ENCODE measurements at regions not wholly inside any gene's neighbourhood (a gene's known extent, or its start where the extent isn't known, plus 50 kb on each side); places are given as distances from the start of the nearest gene placed in this dataset.

DNA sequence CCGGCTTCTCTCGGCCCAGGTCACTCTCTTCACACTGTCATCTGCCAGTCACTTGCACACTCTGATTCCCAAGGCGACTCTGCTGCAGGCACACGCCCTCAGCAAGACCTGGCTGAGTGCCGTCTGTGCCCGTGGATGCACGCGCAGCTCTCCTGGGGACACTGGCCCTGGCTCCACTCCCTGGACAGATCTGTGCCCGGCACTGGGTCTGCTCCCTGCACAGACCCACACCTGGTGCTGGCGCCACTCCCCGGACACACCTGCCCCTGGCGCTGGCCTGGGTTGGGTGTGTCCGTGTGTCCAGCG, 133.2 kb downstream of the DNAJB6 start:
- no peak for DNase-seq

More for the DNA sequence above, 133.2 kb downstream of the DNAJB6 start:
- H4K5ac ChIP-seq (ENCODE audit: insufficient read length, low read depth, low read length): no peak overlapping the region
- H3K4me1 ChIP-seq (ENCODE audit: insufficient read depth, low read length): no peaks in the 10 kb centered on the region
- no peak overlapping the region for H2BK120ac ChIP-seq (ENCODE audit: low read depth, low read length, poor library complexity, severe bottlenecking)
- peaks cover 72% of the 10 kb centered on the region for H3K27me3 Mint-ChIP-seq (ENCODE audit: low read depth)
- peaks cover 4 to 24% (median 15%) of the 10 kb centered on the region in 3 experiments; a peak in 6 of 7 replicates for H3K36me3 Mint-ChIP-seq (ENCODE audit: insufficient read depth in 1 of 3, low read depth in 3 of 3)
- no peak overlapping the region for H2AFZ ChIP-seq (ENCODE audit: low read length)
- peaks cover 6% of the 10 kb centered on the region for H3K9me3 ChIP-seq (ENCODE audit: control insufficient read depth, low read depth, low read length)
- no peak overlapping the region for H3K18ac ChIP-seq (ENCODE audit: insufficient read length, low read depth, low read length)
- no peaks in the 10 kb centered on the region for H3K79me2 ChIP-seq (ENCODE audit: insufficient read depth, low read length)
- H3K23me2 ChIP-seq (ENCODE audit: insufficient read length, low read depth, low read length, poor library complexity, severe bottlenecking): no peaks in the 10 kb centered on the region
- no peak overlapping the region for H2BK20ac ChIP-seq (ENCODE audit: low read depth, low read length, poor library complexity, severe bottlenecking)
- peaks cover 25 to 27% of the 10 kb centered on the region in 2 experiments for H3K9me3 Mint-ChIP-seq
- no peaks in the 10 kb centered on the region for H3K79me1 ChIP-seq (ENCODE audit: insufficient read depth, low read depth, low read length, poor library complexity, severe bottlenecking)
- H4K20me1 ChIP-seq (ENCODE audit: control insufficient read depth, insufficient read depth, insufficient read length): no peaks in the 10 kb centered on the region
- H3K27me3 ChIP-seq (ENCODE audit: insufficient read depth, low read length): no peaks in the 10 kb centered on the region
- no peak overlapping the region for H2AK5ac ChIP-seq (ENCODE audit: insufficient read length, low read length)
- H3K4me1 Mint-ChIP-seq: peaks cover 13 to 20% of the 10 kb centered on the region in 2 experiments
- no peak overlapping the region for H3K4ac ChIP-seq (ENCODE audit: low read depth, low read length)
- H2BK12ac ChIP-seq (ENCODE audit: insufficient read length, low read depth, low read length): no peak overlapping the region
- no peak overlapping the region for H3K9ac ChIP-seq (ENCODE audit: extremely low read depth, insufficient read length, low read length)
- no peak overlapping the region for H3K27ac ChIP-seq (ENCODE audit: insufficient read length, low read depth, low read length)
- no peak overlapping the region for H2BK5ac ChIP-seq (ENCODE audit: insufficient read length, low read length)
- no peak overlapping the region for H3K4me3 Mint-ChIP-seq
- no peak overlapping the region for H3K14ac ChIP-seq (ENCODE audit: insufficient read depth, low read length)
- H4K8ac ChIP-seq (replicated peaks; ENCODE audit: insufficient read length, low read depth, low read length): no peak overlapping the region
- H2BK15ac ChIP-seq (ENCODE audit: low read depth, low read length): no peak overlapping the region
- no peak overlapping the region for H3K4me2 ChIP-seq (ENCODE audit: insufficient read depth, insufficient read length, low read length)
- no CpG with 5 or more reads among the region's 14 CpGs for WGBS (ENCODE audit: extremely low coverage, insufficient read length, low lambda C conversion rate)
- H4K91ac ChIP-seq (ENCODE audit: insufficient read length, low read depth, low read length): no peak overlapping the region
- no peak overlapping the region for H3T11ph ChIP-seq (ENCODE audit: low read length)
- no peak overlapping the region for H3K27ac Mint-ChIP-seq
- no peak overlapping the region for H3K23ac ChIP-seq (ENCODE audit: insufficient read length, low read depth, low read length)
- TF ChIP-seq, protein P1, sequence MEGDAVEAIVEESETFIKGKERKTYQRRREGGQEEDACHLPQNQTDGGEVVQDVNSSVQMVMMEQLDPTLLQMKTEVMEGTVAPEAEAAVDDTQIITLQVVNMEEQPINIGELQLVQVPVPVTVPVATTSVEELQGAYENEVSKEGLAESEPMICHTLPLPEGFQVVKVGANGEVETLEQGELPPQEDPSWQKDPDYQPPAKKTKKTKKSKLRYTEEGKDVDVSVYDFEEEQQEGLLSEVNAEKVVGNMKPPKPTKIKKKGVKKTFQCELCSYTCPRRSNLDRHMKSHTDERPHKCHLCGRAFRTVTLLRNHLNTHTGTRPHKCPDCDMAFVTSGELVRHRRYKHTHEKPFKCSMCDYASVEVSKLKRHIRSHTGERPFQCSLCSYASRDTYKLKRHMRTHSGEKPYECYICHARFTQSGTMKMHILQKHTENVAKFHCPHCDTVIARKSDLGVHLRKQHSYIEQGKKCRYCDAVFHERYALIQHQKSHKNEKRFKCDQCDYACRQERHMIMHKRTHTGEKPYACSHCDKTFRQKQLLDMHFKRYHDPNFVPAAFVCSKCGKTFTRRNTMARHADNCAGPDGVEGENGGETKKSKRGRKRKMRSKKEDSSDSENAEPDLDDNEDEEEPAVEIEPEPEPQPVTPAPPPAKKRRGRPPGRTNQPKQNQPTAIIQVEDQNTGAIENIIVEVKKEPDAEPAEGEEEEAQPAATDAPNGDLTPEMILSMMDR (conservative IDR thresholded peaks at IDR 0.05): no peak
- H3K56ac ChIP-seq (ENCODE audit: insufficient read length, low read depth, low read length): no peak overlapping the region

Measured in H9 (cell line).